Activated T-helper 1 cell treated with anti-CD3 and anti-CD28 coated beads, Interleukin-12 subunit alpha, Interleukin-12 subunit beta, Interleukin-2, Interleukin-4 antibody, amounts not matched to agents 30 ng/mL and 10 ng/mL and 1 ng/mL, durations not matched to agents 14 hours and 24 hours and 36 hours (primary cell): ENCODE measurements at regions not wholly inside any gene's neighbourhood (a gene's known extent, or its start where the extent isn't known, plus 50 kb on each side); places are given as distances from the start of the nearest gene placed in this dataset.
"Not testable (repeated sequence)": the region's sequence is repeated elsewhere in the genome, so short reads cannot be mapped to it uniquely, and the experiment has no call there.

Source experiments
- DNase-seq: peaks from one replicate; pipeline ENCODE4 v3.0.0; 2021; ENCODE audit warnings: low spot score
- H3K27ac Mint-ChIP-seq: one replicate; pipeline ENCODE4 v1.8.0; 2021; ENCODE audit warnings: mild to moderate bottlenecking, mixed read lengths
- H3K27me3 Mint-ChIP-seq: one replicate; pipeline ENCODE4 v1.8.0; 2022; ENCODE audit warnings: mild to moderate bottlenecking, moderate library complexity, mixed read lengths; ENCODE audit not compliant: insufficient read depth
- H3K36me3 Mint-ChIP-seq: one replicate; pipeline ENCODE4 v1.8.0; 2021; ENCODE audit warnings: low read depth, mixed read lengths
- H3K4me1 Mint-ChIP-seq: one replicate; pipeline ENCODE4 v1.8.0; 2021; ENCODE audit warnings: low read depth, mixed read lengths
- H3K4me3 Mint-ChIP-seq: one replicate; pipeline ENCODE4 v1.8.0; 2021; ENCODE audit warnings: mild to moderate bottlenecking, moderate library complexity, mixed read lengths
- H3K9me3 Mint-ChIP-seq: one replicate; pipeline ENCODE4 v1.8.0; 2021; ENCODE audit warnings: mixed read lengths
- intact Hi-C: fragments of 100-400 bp; cut with micrococcal nuclease; formaldehyde crosslinking; loops from one replicate; pipeline ENCODE4 v1.15.1; 2024

GRCh38 chr11:119586181-119586580, 142.8 kb downstream of the NECTIN1 start:
- DNase-seq, result no peak
- Mint-ChIP-seq H3K27ac (no peak overlapping the region), H3K4me1 (no peaks in the 10 kb centered on the region), H3K27me3 (peaks cover 36% of the 10 kb centered on the region), H3K4me3 (no peak overlapping the region), H3K9me3 (no peaks in the 10 kb centered on the region), H3K36me3 (no peaks in the 10 kb centered on the region)
- intact Hi-C loops, result no loop called here

GRCh38 chr11:119585043-119585781, 143.8 kb downstream of the NECTIN1 start:
- H3K36me3 Mint-ChIP-seq, result no peaks in the 10 kb centered on the region
- DNase-seq, result no peak
- H3K4me3 Mint-ChIP-seq, result no peak overlapping the region
- no peak overlapping the region for H3K27ac Mint-ChIP-seq
- intact Hi-C loops, result no loop called here
- H3K4me1 Mint-ChIP-seq, result no peaks in the 10 kb centered on the region
- no peaks in the 10 kb centered on the region for H3K9me3 Mint-ChIP-seq
- peaks cover 36% of the 10 kb centered on the region for H3K27me3 Mint-ChIP-seq

- Mint-ChIP-seq H3K27ac (no peak overlapping the region), H3K36me3 (no peaks in the 10 kb centered on the region), H3K9me3 (no peaks in the 10 kb centered on the region), H3K27me3 (peaks cover 36% of the 10 kb centered on the region), H3K4me1 (no peaks in the 10 kb centered on the region), H3K4me3 (no peak overlapping the region)
- intact Hi-C loops, result no loop called here
- no peak for DNase-seq
Measured at GRCh38 chr11:119584193-119585042, 144.6 kb downstream of the NECTIN1 start.

- Mint-ChIP-seq H3K4me3 (no peak overlapping the region), H3K27me3 (peaks cover 36% of the 10 kb centered on the region)
Measured at GRCh38 chr11:119583585-119583984, 145.4 kb downstream of the NECTIN1 start.

GRCh38 chr11:119581396-119581795, 147.6 kb downstream of the NECTIN1 start:
- peaks cover 39% of the 10 kb centered on the region for H3K27me3 Mint-ChIP-seq

More at GRCh38 chr11:119583585-119583984, 145.4 kb downstream of the NECTIN1 start:
- no peaks in the 10 kb centered on the region for H3K9me3 Mint-ChIP-seq
- H3K36me3 Mint-ChIP-seq, result no peaks in the 10 kb centered on the region
- no peak overlapping the region for H3K27ac Mint-ChIP-seq
- intact Hi-C loops, result no loop called here
- no peaks in the 10 kb centered on the region for H3K4me1 Mint-ChIP-seq
- DNase-seq, result no peak

GRCh38 chr11:119580751-119581150, 148.2 kb downstream of the NECTIN1 start:
- DNase-seq, result no peak
- intact Hi-C loops, result no loop called here
- no peak overlapping the region for H3K27ac Mint-ChIP-seq
- H3K4me3 Mint-ChIP-seq, result no peak overlapping the region
- H3K4me1 Mint-ChIP-seq, result no peaks in the 10 kb centered on the region
- peaks cover 32% of the 10 kb centered on the region for H3K27me3 Mint-ChIP-seq
- no peaks in the 10 kb centered on the region for H3K36me3 Mint-ChIP-seq
- H3K9me3 Mint-ChIP-seq, result no peaks in the 10 kb centered on the region

More at GRCh38 chr11:119581396-119581795, 147.6 kb downstream of the NECTIN1 start:
- H3K4me3 Mint-ChIP-seq, DNase-seq, intact Hi-C loops, H3K9me3 Mint-ChIP-seq, H3K36me3 Mint-ChIP-seq, H3K27ac Mint-ChIP-seq, H3K4me1 Mint-ChIP-seq: not testable (repeated sequence)

- no peak for DNase-seq
- intact Hi-C loops, result no loop called here
- no peaks in the 10 kb centered on the region for H3K36me3 Mint-ChIP-seq
- H3K27ac Mint-ChIP-seq, result no peak overlapping the region
- peaks cover 31% of the 10 kb centered on the region for H3K27me3 Mint-ChIP-seq
- H3K9me3 Mint-ChIP-seq, result no peaks in the 10 kb centered on the region
- no peaks in the 10 kb centered on the region for H3K4me1 Mint-ChIP-seq
- H3K4me3 Mint-ChIP-seq, result no peak overlapping the region
Measured at GRCh38 chr11:119580081-119580480, 148.9 kb downstream of the NECTIN1 start.

- no peak overlapping the region for H3K27ac Mint-ChIP-seq
- H3K4me1 Mint-ChIP-seq, result no peaks in the 10 kb centered on the region
- intact Hi-C loops, result no loop called here
- DNase-seq, result no peak
- H3K27me3 Mint-ChIP-seq, result peaks cover 20% of the 10 kb centered on the region
- no peak overlapping the region for H3K4me3 Mint-ChIP-seq
- no peaks in the 10 kb centered on the region for H3K36me3 Mint-ChIP-seq
- H3K9me3 Mint-ChIP-seq, result no peaks in the 10 kb centered on the region
Measured at GRCh38 chr11:119578521-119579191, 150.3 kb downstream of the NECTIN1 start.

GRCh38 chr11:119573858-119574257, 150.9 kb upstream of the THY1 start:
- Mint-ChIP-seq H3K27me3 (peaks cover 3% of the 10 kb centered on the region), H3K4me1 (no peaks in the 10 kb centered on the region), H3K36me3 (no peaks in the 10 kb centered on the region), H3K4me3 (no peak overlapping the region), H3K9me3 (no peaks in the 10 kb centered on the region), H3K27ac (no peak overlapping the region)
- intact Hi-C loops, result no loop called here
- DNase-seq, result no peak

GRCh38 chr11:119572481-119573424, 149.8 kb upstream of the THY1 start:
- DNase-seq, result no peak
- intact Hi-C loops, result no loop called here
- Mint-ChIP-seq H3K9me3 (no peaks in the 10 kb centered on the region), H3K27me3 (peaks cover 7% of the 10 kb centered on the region), H3K27ac (no peak overlapping the region), H3K36me3 (no peaks in the 10 kb centered on the region), H3K4me1 (no peaks in the 10 kb centered on the region), H3K4me3 (no peak overlapping the region)

GRCh38 chr11:119571311-119571710, 148.3 kb upstream of the THY1 start:
- intact Hi-C loops, result no loop called here
- no peaks in the 10 kb centered on the region for H3K36me3 Mint-ChIP-seq
- H3K4me1 Mint-ChIP-seq, result no peaks in the 10 kb centered on the region
- DNase-seq, result no peak
- peaks cover 4% of the 10 kb centered on the region for H3K27me3 Mint-ChIP-seq
- no peak overlapping the region for H3K27ac Mint-ChIP-seq
- H3K4me3 Mint-ChIP-seq, result no peak overlapping the region
- no peaks in the 10 kb centered on the region for H3K9me3 Mint-ChIP-seq
